ENCODE measurements at regions not wholly inside any gene's neighbourhood (a gene's known extent, or its start where the extent isn't known, plus 50 kb on each side); places are given as distances from the start of the nearest gene placed in this dataset.
"Not testable (repeated sequence)": the region's sequence is repeated elsewhere in the genome, so short reads cannot be mapped to it uniquely, and the experiment has no call there.

DNA sequence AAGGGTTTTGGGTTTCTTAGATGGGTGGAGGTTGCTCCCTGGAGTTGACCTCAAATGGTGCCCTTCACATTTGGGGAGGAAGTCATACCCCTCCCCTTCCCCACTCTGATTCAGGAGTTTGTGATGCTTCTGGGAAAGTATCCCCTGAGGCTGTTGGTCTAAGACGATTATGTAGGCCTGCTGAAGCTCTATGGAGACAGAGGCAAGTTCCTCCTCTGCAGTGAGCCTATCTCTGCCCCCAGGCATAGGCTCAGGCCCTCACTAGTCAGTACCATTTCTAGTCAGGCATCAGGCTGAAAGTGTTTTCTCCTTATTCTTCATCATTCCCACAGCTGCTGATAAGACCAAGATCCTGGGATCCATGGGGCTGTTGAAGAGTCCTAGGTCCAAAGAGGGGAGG, 271.6 kb upstream of the NUDT12 start:
- no peak for DNase-seq

DNA sequence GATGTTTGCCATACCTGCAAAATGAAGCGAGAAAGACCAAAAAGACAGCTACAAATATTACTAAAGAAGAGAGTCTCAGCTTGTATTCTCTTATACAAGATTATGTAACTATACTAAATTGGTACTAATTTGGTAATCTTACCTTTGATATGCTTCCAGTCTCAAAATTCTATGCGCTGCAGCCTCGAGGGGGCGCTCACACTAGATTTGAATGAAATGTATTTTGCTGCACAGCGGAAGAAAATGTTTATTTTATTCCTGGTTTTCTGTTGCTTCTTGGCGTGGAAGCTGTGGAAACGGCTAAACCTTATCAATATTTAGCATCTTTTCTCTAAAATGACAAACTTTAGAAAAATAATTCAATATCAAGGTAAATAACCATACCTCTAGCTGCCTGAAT, 267.0 kb upstream of the NUDT12 start:
- DNase-seq = no peak

DNA sequence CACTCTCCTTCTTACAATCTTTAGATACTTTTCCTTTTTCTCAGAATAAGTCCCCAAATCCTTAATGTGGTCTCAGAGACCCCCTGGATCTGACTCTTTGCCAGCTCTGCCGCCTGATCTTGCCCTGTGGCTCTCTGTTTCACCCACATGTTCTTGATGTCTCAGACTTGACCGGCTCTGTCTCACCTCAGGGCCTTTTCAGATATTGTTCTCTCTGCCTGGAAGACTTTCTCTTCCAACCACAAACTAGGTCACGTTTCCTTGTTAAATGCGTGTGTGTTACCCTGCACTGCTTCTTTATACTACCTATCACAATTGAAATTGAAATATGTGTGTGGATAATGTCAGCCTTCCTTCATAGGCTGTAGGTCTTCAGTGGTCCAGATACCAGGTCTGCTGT, 265.4 kb upstream of the NUDT12 start:
- DNase-seq = no peak

DNA sequence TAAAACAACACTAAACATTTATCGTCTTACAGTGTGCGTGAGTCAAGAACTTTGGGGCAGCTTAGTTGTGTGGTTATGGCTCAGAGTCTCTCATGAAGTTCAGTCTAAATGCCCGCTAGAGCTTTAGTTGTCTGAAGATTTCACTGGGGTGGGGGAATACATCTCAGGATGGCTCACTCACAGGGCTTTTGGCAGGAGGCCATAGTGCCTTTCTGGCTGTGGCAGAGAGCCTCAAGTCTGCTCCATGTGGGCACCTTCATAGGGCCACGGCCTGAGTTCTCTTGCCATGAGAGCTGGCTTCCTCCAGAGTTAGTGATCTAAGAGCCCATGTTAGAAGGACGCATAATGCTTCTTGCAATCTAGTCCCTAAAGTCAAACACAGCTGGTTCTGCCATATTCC, 258.8 kb upstream of the NUDT12 start:
- DNase-seq = no peak

DNA sequence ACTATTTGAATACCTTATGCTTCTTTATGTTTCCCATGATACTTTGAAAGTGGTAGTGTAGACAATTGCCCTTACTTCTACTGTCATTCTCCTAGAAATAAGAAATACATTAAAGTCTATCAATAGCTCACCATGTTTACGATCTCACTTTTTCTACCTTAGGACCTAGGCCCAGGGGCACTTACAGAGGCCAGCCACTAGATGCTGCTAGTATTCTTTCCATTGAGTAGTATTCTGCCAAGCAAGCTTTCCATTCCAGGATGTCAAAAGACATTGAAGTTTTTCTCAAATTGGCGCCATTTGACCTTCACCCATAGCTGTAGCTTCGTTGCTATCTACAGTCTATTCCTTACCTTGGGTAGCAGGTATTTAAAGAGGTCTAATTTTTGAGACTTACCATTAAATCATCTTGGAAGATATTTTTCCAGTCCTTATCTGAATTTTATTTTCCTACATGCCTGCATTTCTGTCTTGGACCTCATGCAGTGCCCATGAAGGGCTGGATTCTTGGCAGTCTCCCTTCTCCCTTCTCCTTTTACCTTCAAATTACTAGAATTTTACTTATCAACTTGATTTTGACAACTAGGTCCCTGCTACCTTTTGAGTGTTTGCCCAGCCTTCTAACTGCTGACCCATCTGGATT, 246.0 kb upstream of the NUDT12 start:
- peak; percentile 60 for DNase-seq

GRCh38 chr5:103804711-103805110, 242.1 kb upstream of the NUDT12 start:
- no peak for DNase-seq

DNA sequence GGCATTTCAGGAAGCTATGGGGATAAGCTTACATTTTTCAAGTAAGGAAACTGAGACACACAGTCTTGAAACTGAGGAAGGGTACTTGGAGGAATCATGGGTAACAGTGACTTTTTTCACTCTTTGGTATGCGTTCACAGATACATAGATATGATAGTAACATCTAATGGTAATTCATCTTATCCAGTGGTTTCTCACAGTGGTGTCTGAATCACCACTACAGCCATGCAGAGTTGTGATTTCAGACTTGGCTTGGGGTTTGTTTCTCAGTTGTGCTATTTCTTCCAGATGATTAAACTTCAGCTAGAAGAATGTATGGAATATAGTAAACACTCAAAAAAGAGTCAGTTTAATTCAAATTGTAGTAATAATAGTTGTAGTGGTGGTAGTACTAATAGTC, 239.1 kb upstream of the NUDT12 start:
- DNase-seq = no peak

GRCh38 chr5:103800741-103801495, 238.3 kb upstream of the NUDT12 start:
- DNase-seq = no peak

DNA sequence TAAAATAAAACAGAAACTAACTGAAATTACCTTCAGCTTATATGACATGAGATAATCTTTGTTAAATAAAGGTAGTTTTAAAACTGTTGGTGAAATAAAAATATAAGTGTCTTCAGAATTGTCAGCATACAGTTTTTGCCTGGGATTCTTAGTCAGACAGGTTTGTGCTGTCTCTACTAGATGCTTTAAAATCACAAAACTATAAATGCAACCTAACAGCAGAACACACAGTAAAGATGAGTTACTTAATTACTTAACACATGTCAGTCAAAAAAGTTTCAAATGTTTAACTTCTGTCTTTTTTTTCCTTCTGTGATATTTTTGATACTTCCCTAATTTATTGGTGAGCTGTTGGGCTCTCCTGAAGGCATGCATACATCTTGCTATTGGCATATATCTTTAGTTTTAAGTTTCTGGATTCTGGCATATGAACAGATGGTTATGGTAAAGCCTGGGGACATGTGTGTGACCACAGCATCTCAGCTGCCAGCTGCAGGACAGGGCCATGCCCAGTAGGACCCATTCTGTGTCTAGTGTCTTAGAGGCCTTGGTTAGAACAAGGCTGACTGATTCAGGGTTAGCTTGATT, 231.1 kb upstream of the NUDT12 start:
- DNase-seq = no peak

- DNase-seq = no peak
Observed at GRCh38 chr5:103785569-103785968, 223.0 kb upstream of the NUDT12 start.

DNA sequence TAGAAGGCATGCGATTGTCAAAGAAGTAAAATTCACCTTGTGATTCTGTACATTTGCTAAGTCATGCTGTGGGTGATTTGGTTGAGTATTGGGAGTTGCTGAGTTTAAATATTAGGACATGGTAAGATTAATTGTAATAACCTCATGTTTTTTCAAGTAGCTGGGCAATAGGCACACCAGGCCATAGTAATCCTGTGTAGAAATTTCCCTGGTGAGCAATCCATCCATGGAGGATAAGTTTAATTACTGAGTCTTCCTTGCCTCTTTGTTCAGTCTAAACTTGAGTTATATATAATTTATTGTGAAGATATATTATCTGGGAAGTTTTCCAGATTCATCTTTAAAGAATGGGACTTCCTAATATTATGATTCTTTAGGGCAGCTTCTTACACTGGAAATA, 221.1 kb upstream of the NUDT12 start:
- DNase-seq = no peak

DNA sequence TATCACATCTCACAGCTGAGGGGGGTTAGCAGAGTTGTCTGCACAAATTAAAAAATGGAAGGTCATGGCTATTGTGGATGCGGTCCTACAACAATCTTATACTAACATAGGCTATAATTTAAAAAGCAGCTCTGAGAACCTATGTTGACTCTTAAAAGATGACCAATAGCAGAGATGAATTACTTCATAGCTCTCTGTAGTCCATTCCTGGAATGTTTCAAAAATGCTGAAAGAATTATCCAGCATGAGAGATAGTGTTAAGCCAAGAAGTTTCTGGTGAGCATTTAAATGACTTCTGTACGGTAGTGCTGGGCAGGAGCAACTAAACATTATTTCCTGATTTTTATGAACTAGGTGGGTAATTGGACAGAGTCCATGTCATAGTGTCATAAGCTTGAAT, 218.2 kb upstream of the NUDT12 start:
- DNase-seq = no peak

- no peak for DNase-seq
Observed at GRCh38 chr5:103774721-103775120, 212.1 kb upstream of the NUDT12 start.

DNA sequence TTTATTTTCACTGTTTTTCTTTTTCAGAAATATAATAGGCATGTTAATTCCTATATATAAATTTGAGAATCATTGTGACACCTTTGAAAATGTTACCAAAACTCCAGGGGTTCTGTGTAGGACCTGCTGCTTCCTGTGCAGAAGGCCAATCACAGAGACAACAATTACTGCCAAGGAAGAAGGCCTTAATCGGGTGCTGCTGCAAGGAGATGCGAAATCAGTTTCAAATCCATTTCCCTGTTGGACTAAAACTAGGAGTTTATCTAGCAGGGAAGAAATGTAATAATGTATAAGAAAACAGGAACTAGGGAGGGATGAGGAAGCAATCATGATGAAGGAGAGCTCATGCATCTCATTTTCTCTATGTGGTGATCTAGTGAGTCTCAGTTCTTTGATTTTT, 209.7 kb upstream of the NUDT12 start:
- DNase-seq = no peak

- no peak for DNase-seq
Observed at GRCh38 chr5:103764403-103764802, 201.8 kb upstream of the NUDT12 start.

GRCh38 chr5:103758996-103759395, 196.4 kb upstream of the NUDT12 start:
- DNase-seq = no peak

DNA sequence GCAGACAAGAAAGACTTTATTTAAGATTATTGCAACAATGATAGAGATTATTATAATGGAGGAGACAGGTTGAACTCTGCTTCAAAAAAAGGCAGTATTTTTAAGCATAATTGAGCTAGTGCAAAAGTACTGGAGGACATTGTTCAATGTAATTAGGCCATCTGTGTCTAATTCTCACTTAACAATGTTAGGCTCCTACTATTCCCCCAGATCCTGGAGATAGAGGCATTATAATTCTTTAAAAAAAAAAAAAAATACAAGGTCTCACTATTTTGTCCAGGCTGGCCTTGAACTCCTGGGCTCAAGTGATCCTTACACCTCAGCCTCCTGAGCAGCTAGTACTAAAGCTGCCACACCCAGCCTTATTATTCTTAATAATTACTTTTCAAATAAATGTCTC, 193.4 kb upstream of the NUDT12 start:
- no peak for DNase-seq

DNA sequence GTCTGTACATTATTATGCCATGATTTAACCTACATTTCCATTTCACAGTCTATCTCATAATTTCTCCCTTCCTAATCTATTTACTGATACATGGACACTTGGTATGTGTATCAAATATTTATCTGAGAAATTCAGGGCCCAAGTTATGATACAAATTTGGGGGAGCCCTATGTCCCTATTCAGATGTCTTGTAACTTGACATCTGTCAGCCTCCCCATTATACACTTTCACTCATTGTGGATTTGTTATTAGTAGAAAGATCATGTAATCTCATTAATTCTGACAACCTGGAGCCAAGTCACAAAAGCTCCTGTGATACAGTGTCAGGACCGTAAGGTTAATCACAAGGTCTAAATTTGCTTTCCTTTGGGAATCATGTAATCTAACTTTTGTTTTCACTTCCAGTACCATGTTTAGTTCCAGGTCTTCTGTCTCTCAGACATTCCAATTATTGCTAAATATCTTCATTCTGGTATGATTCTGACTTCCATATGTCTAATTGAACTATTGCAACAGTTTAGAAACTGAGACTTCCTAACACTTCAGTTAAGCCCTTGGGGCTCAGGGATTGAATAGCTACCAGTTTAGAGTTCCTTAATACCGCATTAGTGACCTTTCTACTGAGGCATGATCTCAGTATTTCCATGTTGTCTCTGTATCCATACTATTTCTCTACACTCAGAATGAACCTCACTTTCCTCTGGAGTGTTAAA, 182.9 kb upstream of the NUDT12 start:
- DNase-seq = no peak

DNA sequence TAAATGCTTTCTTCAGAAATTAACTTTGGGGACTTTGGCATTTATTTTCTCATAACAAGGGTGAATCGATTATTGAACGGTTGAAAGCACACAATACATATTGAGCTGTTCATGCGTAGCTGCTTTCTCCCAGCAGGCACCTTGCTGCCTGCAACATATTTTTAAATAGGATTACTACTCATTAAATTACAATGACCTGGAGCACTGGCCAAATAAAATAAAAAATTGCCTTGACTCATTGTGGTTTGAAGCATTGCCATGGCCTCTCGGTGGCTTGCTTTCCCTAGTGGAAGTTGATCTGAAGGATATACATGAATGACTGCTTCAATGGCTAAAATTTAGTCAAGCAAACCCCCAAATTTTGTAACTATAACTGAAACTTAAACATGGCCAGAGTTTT, 181.6 kb upstream of the NUDT12 start:
- DNase-seq = no peak

DNA sequence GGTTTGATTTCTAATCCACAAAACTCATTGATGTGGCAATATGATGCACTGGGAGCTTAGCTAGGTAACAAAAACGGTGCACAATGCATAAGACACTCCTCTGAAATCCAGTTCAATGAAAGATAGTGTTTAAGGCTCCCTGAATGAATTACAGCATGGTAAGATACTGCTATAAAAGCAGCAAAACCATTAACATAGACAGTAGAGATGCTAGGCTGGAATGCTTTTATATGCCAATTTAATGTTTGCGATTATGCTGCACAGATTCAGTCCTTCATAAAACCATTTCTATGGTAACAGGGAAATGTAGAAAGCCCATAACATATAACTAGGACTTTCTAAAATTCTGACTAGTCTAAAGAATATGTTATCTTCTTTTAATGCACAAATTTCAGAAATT, 180.8 kb upstream of the NUDT12 start:
- no peak for DNase-seq

GRCh38 chr5:103741984-103742383, 179.4 kb upstream of the NUDT12 start:
- DNase-seq = no peak

DNA sequence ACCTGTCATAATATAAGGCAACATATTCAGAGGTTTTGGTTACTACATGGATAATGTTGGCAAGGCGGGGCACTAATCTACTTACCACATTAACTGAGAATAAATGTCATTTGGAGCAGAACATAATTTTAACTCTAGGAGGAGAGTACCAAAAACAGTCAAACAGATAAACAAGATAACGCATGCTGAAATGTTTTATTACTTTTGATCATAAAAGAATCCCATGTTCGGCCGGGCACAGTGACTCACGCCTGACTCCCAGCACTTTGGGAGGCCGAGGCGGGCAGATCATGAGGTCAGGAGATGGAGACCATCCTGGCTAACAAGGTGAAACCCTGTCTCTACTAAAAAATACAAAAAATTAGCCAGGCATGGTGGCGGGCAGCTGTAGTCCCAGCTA, 173.8 kb upstream of the NUDT12 start:
- DNase-seq = not testable (repeated sequence)

GRCh38 chr5:103724271-103724670, 161.7 kb upstream of the NUDT12 start:
- no peak for DNase-seq

DNA sequence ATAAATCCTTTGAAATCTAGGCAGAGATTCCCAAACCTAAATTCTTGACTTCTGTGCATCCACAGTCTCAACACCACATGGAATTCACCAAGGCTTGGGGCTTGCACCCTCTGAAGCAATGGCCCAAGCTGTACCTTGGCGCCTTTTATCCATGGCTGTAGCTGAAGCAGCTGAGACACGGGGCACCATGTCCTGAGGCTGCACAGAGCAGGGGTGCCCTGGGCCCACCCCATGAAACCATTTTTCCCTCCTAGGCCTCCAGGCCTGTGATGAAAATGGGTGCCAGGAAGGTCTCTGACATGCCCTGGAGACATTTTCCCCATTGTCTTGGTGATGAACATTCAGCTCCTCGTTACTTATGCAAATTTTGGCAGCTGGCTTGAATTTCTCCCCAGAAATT, 158.6 kb upstream of the NUDT12 start:
- DNase-seq = no peak

All from NCI-H187 treated with DMSO at 0.1 percent for 48 hours (cell line).